ENCODE measurements at regions not wholly inside any gene's neighbourhood (a gene's known extent, or its start where the extent isn't known, plus 50 kb on each side); places are given as distances from the start of the nearest gene placed in this dataset.

GRCh38 chr3:8103954-8104353, 397.7 kb upstream of the LMCD1 start:
- TF ChIP-seq POLR2AphosphoS5 (IDR thresholded peaks at IDR 0.05; ENCODE audit: insufficient read depth, low read depth, low read length), result no peak
- TF ChIP-seq CTCF (IDR thresholded peaks at IDR 0.05; ENCODE audit: extremely low read depth in 1 of 2, insufficient read depth in 1 of 2, low read depth in 1 of 2, low read length in 2 of 2), result no peak
- no peak for TF ChIP-seq EZH2 (IDR thresholded peaks at IDR 0.05; ENCODE audit: borderline replicate concordance, low read depth, low read length, severe bottlenecking)
- TF ChIP-seq MAX (IDR thresholded peaks at IDR 0.05; ENCODE audit: insufficient read depth, insufficient read length), result no peak
- no peak for TF ChIP-seq POLR2A (IDR thresholded peaks at IDR 0.05; ENCODE audit: low read depth, low read length)
- TF ChIP-seq JUN (IDR thresholded peaks at IDR 0.05; ENCODE audit: borderline replicate concordance, insufficient read depth, insufficient read length, low read depth), result no peak
- TF ChIP-seq MYC (IDR thresholded peaks at IDR 0.05; ENCODE audit: low read depth, low read length), result no peak
- TF ChIP-seq GATA2 (IDR thresholded peaks at IDR 0.05; ENCODE audit: insufficient read depth, insufficient read length, low read depth, low read length), result no peak
- no peak for TF ChIP-seq FOS (IDR thresholded peaks at IDR 0.05; ENCODE audit: borderline replicate concordance, insufficient read depth, low read length)

All from endothelial cell of umbilical vein (primary cell).